NCI-H2227 (cell line): ENCODE measurements at regions not wholly inside any gene's neighbourhood (a gene's known extent, or its start where the extent isn't known, plus 50 kb on each side); places are given as distances from the start of the nearest gene placed in this dataset.

ENCODE experiments used
- DNase-seq: peaks from one replicate; lab custom pipeline; 2025; ENCODE audit not compliant: unreplicated experiment; lab: John Stamatoyannopoulos, UW

DNA sequence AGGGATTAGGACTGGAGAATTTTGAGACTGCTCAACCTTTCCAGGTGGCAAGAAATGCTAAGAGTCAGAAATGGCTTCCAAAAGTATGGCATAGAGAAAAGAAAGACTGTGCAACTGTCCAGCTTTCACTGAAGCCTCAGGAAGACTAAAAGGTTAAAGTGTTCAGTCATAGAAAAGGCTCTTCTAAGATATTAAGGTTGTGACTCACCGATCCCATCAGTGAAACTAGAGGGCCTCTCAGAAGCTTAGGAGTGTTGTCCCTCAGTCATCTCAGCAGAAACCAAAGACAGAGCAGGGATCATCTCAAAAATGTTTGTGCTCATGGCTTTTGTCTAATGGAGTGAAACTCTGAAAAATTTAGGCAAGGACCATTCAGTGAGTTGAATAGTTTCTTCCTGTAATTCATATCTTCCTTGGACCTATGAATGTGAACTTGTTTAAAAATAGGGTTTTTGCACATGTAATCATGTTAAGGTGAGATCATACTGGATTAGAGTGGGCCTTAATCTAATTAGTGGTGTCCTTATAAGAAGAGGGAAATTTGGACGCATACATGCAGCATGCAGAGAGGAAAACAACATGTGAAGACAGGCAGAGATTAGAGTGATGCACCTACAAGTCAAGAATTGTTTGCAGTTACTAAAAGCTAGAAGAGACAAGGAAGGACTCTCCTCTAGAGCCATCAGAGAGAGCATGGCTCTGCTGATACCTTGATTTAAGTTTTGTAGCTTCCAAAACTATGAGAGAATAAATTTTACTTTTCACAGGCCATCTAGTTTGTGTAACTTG, 71.3 kb downstream of the RPE65 start:
- no peak for DNase-seq

DNA sequence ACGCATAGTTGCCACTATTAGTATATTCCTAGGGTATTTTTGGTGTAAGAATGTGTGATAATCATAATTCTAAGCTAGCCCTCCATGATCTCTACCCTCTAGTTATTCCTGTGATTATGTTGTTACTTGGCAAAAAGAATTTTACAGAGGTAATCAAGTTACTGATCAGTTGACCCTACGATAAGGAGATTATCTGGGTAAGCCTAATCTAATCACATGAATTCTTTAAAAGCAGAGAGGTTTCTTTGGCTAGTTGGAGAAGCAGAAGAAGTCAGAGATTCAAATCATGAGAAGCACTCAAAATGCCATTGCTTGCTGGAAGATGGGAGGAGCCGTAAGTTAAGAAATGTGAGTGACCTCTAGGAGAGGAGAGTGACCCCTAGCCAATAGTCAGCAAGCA, 72.7 kb downstream of the RPE65 start:
- DNase-seq, result no peak

DNA sequence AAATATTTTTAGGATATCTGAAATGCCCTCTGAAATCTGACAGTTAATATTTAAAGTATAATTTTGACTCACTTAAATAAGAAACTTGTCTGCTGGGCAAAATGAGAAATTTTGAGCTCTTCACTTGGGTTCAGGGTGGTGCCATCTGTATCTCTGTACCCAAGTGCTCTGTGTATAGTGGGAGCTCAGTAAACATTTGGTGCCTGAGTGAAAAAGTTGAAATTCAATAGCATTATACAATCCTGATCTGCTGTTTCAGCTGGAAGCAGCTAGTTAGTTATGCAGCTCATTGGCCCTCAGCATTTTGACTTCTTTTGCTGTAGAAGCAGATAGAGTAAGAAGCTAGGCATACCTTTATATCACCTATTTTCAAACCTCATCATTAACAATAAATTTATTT, 73.3 kb downstream of the RPE65 start:
- no peak for DNase-seq

DNA sequence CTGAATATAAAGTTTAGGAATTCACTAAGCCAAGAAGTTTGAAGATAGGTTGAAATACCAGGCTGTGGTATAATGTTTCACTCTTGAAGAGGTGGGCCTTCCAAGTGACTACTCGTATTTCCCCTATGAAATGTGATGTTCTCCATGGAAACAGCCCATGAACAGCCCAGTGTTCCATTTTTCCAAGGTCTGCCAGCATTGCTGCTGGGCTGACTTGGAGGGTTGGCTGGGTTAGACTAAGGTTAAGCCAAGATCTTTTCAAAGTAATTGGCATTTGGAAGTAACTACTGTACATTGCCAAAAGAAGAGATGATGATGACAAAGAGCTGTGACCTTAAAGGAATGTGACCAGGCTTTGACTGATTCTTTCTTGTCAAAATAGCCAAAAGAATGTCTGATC, 73.8 kb downstream of the RPE65 start:
- no peak for DNase-seq

DNA sequence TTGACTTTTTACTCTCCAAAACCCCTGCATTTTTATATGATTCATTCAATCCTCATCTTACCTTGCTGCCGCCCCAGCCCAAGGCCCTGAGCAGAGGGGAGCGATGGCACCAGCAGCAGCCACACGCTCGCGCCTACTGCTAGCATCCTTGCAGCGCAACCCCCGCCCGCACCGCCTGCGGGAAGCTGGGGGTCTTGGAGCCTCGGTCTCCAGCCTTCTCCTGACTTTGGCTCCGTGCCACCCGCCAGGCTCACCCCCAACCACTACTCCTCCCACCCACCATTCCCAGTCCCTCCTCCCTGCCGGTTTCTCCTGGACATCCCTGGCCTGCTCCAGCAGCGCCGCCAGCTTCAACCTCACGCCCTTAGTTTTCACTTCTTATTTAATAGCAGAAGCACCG, 76.6 kb downstream of the RPE65 start:
- no peak for DNase-seq

DNA sequence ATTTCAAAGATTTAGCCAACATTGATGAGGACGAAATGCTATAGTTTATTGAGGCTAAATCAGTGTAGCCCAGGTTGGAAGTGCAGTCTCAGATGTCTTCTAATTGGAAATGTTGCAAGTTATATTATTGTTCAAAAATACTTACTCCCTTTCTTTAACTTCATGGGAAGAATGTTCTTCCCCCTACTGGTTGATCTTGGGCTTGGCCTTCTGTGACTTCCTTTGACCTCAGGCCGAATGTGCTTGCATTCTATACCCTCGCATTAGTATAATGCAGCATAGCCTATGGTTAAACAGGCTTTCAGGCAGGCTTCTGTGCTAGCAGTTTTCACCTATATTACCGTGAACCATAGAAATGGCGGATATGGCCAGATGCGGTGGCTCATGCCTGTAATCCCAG, 77.3 kb downstream of the RPE65 start:
- no peak for DNase-seq

DNA sequence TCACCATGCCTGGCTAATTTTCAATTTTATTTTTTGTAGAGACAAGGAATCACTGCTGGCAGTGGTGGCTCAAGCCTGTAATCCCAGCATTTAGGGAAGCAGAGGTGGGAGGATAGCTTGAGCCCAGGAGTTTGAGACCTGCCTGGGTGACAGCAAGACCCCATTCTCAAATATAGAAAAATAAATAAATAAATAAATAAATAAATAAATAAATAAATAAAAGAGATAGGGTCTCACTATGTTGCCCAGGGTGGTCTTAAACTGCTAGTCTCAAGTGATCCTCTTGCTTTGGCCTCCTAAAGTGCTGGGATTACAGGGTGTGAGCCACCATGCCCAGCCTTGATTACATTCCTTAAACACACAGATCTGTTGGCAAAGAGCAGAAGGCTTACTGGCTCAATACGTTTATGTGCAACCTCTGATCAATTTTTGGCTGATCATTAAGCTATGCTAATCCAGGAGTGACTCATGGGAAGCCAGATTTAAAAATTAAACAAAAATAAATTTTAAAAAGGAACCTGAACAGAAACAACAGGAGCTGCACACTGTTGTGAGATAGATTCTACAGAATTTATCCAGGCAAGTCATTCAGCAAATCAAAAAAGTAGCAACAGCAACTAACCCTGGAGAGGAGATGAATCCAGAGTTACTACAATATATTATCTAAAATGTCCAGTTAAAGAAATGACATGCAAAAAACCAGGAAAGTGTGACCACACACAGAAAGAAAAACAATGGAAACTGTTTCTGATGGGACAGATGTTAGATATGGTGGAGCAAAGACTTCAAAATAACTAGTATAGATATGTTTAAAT, 79.4 kb downstream of the RPE65 start:
- DNase-seq, result no peak

DNA sequence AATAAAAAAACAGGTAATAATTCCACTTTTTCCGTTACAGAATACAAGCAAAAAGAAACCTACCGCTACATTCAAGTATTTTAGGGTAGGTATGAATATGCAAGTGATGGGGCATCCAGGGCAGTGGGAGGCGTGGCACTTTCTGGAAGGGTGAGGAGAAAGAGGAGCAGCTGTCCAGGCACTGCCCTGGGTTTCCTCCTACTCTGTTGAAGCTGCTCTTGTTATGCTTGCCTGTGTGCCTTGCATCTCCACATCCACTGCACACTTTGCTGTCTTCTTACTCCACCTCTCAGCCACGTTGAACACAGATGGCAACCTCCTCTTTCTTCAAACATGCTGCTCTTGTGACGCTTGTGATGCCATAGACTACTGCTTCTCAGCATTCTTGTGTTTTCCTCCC, 83.2 kb downstream of the RPE65 start:
- no peak for DNase-seq

DNA sequence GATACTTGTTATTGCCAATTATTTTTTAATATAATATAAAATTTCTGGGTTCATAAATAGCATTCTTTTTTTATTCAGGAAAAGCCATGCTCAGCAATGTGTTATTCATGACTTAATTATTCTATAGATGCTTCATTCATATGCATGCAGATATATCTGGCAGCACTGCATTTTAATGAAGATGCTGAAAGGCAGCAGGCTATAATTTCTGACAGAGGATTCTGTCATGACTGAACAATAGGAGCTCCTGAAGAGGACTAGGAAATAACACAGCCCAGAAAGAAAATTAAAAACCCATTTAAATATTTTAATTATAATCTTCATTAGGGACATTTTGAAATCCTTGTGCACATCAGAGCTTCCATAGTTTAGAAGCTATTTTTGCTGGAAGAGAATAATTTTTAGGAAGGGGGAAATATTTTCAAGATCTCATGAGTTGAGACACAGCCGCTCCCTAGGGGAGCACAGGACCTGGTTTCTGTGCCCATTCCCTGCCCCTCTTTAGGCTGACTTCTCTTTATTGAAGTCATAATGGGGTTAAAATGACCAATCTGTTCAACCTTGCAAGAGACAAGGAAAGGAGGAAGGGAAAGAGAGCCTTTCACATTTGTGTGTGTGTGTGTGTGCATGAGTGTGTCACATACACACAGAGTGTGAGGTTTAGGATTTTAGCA, 83.9 kb downstream of the RPE65 start:
- DNase-seq, result no peak

DNA sequence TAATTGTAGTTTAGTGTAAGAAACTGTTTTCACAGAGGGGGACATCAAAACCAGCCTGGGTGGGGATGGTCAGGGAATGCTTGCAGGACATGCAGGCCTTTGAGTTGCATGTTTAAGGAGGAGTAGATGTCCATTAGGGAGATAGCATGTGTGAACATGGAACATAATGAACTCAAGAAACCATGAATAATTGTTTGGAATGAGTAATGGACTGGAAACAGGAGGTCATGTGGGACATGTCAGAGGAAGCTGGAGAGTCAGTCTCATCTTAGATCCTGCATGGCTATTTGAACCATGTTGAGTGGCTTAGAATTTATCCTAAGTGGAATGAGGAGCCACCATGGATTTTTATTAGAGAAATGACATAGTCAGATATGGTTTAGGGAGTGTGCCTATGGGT, 86.4 kb downstream of the RPE65 start:
- no peak for DNase-seq

DNA sequence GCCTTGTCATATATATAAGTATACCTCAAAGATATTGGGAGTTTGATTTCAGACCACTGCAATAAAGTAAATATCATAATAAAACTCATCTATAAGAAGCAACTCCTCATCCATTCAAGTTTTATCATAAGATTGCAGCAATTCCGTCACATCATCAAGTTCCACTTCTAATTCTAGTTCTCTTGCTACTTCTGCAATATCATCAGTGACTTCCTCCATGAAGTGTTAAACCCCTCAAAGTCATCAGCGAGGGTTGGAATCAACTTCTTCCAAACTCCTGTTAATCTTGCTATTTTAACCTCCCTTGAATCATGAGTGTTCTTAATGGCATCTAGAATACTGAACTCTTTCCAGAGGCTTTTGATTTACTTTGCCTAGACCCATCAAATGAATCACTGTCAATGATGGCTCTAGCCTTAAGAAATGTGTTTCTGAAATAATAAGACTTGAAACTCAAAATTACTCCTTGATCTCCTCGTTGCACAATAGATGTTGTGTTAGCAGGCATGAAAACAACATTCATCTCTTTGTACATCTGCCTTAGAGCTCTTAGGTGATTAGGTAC, 88.3 kb downstream of the RPE65 start:
- DNase-seq, result no peak

DNA sequence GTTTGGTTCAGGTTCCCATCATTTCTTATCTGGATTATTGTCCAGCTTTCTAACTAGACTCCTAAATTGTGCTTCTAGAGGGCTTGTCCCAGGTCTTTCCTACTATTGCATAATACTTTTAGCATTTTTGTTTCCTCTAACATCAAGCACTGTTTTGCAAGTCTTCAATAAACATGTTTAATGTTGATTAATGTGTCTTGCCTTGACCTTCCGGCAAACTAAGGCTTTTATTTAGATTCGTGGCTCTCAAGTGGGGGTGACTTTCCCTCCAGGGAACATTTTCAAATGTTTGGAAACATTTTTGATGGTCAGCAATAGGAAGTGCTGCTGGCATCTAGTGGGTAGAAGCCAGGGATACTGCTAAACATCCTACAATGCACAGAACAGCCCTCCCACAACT, 90.7 kb downstream of the RPE65 start:
- DNase-seq, result no peak

DNA sequence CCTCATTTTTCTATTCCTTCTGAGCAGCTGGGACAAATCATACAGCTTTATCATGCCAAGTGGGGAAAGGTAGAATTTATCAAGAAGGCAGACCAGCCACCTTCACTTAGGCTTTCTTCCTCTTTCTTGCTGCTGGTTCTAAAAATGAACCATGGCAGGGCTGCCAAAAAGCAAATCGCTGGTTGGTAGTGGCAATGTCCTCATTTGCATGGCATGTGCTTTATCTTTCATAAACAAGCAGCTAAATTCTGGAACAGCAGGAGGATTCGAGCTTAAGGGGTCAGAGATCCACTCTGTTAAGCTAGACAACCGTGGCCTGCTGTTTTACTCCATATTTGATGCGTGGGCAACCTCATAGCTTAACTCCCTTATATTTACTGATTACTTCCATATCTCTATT, 91.3 kb downstream of the RPE65 start:
- no peak for DNase-seq

DNA sequence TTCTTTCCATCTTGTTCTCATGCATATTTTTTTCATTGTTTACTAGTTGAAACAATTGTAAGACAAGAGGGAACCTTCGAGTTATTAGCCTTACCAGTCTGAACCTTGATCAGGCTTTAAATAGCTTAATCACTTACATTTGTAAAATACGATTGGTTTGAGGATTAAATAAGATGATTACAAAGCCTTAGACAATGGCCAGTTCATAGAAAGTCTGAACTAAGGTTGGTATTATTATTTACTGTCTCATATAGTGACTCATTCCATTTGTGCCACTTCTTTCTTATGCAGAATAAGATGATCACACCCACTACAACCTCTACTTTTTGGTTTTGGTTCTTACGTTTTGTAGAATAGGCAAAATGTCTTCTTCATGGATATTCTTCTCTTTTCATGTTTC, 94.1 kb downstream of the RPE65 start:
- DNase-seq, result no peak

DNA sequence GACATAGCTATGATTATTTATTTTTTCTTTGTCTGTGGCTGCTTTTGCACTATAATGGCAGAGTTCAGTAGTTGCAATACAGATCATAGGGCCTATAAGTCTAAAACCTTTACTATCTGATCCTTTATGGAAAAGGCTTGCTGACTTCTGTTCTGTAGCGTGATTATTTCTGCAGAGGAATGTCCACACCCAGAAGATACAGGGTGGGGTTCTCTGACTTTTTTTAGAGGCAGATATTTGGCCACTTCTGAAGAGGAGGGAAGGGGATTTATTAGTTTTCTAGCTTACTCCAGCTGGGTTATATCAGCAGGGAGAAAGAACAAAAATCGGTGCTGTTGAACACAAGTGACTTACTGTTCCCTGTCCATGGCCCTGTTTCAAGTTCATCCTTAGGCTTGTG, 97.6 kb downstream of the RPE65 start:
- no peak for DNase-seq

DNA sequence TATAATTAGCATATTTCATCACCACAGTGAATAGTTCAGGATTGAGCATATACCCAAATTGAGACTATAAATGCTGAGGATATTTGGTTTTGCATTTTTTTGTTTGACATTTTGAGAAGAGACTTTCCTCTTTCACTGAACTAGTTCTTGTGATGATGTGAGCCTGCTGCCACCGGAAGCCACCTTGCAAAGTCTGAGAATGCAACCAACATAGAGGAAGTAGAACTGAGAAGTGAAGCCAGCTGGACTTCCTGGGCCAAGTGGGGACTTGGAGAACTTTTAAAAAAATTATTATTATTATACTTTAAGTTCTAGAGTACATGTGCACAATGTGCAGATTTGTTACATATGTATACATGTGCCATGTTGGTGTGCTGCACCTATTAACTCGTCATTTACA, 102.3 kb downstream of the RPE65 start:
- DNase-seq, result no peak

DNA sequence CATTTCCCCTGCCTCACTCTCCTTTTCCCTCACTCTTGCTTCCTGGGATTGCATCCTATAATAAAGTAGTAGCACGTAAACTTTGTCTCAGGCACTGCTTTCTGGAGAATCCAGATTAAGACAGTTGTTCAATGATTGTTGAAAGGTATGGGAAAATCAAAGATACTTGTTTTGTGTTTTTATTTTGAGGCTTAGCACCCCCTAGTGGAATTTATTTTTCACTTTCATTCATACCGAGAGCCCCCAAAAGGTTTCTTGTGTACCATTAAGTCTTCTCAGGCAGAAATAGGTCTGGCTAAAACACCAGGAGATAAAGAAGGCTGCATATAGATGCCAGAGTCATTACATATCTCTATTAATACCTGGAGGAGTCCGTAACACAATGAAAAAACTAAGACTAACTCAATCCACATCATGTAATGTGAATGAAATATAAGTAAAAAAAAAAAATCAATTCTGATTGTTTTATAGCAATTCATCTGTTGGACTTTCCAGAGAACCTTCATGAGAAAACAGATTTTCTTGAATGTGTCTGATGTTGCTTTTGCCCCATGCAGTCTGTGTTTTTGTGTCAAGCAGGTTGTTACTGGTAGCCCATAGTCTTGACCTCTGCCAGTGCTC, 103.5 kb downstream of the RPE65 start:
- peak; percentile 38 for DNase-seq

DNA sequence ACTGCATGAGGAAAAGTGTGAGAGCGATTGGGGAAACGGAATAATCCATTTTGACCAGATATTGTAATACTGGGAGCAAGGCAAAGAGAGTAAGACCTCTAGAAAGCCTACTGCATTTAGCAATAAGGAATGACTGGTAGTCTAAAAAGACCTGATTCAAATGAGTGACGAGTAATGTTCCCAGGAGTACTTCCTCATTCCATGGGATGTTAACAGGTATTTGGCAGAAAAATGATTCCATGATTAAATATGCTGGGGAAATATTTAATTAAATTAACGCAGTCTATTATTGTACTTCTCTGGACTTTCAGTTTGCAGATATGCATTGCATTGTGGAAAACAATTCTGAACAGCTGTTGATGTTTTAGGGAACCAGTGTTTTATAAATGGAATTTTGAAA, 105.5 kb downstream of the RPE65 start:
- DNase-seq, result no peak

DNA sequence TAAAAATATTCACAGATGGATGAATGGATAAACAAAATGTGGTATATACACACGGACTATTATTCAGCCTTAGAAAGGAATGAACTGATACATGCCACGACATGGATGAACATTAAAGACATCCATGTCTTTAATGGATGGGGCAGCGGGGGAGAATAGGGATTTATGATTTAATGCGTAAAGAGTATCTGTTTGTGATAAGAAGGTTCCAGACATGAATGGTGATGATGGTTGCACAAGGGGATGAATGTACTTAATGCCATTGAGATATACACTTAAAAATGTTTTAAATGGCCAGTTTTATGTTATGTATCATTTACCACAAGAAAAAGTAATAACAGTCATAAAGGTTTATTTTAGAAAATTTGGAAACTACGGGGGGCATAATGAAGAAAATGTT, 108.6 kb upstream of the WLS start:
- DNase-seq, result no peak

DNA sequence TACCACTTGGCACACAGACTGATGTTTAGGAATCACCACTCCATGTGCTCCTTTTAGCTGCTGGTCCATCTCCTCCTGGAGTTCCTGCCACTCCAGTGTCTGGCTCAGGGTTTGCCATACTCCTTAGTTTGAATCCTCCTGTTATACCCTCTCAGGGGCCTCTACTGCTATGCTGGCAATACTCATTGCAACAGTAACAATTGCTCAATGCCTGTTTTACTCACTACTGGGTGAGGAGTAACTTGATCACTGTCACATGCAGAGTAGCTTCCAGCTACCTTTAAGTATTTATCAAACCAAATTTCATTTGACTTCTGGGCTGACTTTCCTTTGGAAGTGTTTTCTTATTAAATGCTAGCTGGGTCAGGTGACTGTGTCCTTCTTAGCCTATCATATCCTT, 107.2 kb upstream of the WLS start:
- DNase-seq, result no peak

DNA sequence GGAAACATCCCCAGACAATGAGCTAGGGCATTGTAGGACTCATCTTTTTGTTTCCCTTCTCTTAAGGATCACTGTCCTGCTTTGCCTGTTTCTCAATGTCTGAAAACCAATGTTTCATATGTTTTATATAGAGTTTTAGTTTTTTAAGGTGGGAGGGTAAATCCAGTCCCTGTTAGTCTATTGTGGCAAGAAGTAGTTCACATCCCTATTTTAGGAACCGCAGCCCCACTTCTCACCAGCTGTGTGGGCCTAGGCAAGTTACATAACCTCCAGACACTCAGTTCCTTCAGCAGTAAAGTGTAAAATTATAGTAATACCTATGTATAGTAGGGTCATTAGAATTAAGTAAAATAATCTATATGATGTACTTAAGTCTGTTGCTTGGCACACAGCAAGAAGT, 105.8 kb upstream of the WLS start:
- no peak for DNase-seq
